ENCODE measurements at regions not wholly inside any gene's neighbourhood (a gene's known extent, or its start where the extent isn't known, plus 50 kb on each side); places are given as distances from the start of the nearest gene placed in this dataset.

- Histone ChIP-seq H3K27me3 (ENCODE audit: insufficient read depth, low read length) (no peaks in the 10 kb centered on the region), H2BK20ac (ENCODE audit: low read depth, low read length, poor library complexity, severe bottlenecking) (no peak overlapping the region), H4K8ac (replicated peaks; ENCODE audit: insufficient read length, low read depth, low read length) (no peak overlapping the region), H3K9ac (ENCODE audit: extremely low read depth, insufficient read length, low read length) (no peak overlapping the region), H3K27ac (ENCODE audit: insufficient read length, low read depth, low read length) (no peak overlapping the region), H2BK12ac (ENCODE audit: insufficient read length, low read depth, low read length) (no peak overlapping the region), H3K14ac (ENCODE audit: insufficient read depth, low read length) (no peak overlapping the region), H3K4ac (ENCODE audit: low read depth, low read length) (no peak overlapping the region), H3K18ac (ENCODE audit: insufficient read length, low read depth, low read length) (no peak overlapping the region), H3K23ac (ENCODE audit: insufficient read length, low read depth, low read length) (no peak overlapping the region), H4K91ac (ENCODE audit: insufficient read length, low read depth, low read length) (no peak overlapping the region), H3K4me2 (ENCODE audit: insufficient read depth, insufficient read length, low read length) (no peak overlapping the region), H2AFZ (ENCODE audit: low read length) (no peak overlapping the region), H2BK120ac (ENCODE audit: low read depth, low read length, poor library complexity, severe bottlenecking) (no peak overlapping the region), H3K4me1 (ENCODE audit: insufficient read depth, low read length) (peaks cover 3% of the 10 kb centered on the region; the same call in 1 of the 2 replicates), H2BK15ac (ENCODE audit: low read depth, low read length) (no peak overlapping the region), H2AK5ac (ENCODE audit: insufficient read length, low read length) (no peak overlapping the region), H3K79me1 (ENCODE audit: insufficient read depth, low read depth, low read length, poor library complexity, severe bottlenecking) (no peaks in the 10 kb centered on the region), H3K9me3 (ENCODE audit: control insufficient read depth, low read depth, low read length) (no peaks in the 10 kb centered on the region), H3K23me2 (ENCODE audit: insufficient read length, low read depth, low read length, poor library complexity, severe bottlenecking) (no peaks in the 10 kb centered on the region), H3T11ph (ENCODE audit: low read length) (no peak overlapping the region), H3K56ac (ENCODE audit: insufficient read length, low read depth, low read length) (no peak overlapping the region), H4K20me1 (ENCODE audit: control insufficient read depth, insufficient read depth, insufficient read length) (no peaks in the 10 kb centered on the region), H4K5ac (ENCODE audit: insufficient read length, low read depth, low read length) (no peak overlapping the region), H2BK5ac (ENCODE audit: insufficient read length, low read length) (no peak overlapping the region), H3K79me2 (ENCODE audit: insufficient read depth, low read length) (no peaks in the 10 kb centered on the region)
- H3K4me3 Mint-ChIP-seq: no peak overlapping the region
- DNase-seq: no peak
- TF ChIP-seq CTCF (conservative IDR thresholded peaks at IDR 0.05): no peak
- peaks cover 13 to 14% of the 10 kb centered on the region in 2 experiments for H3K4me1 Mint-ChIP-seq
- H3K27ac Mint-ChIP-seq: no peak overlapping the region
- WGBS (ENCODE audit: extremely low coverage, insufficient read length, low lambda C conversion rate): no CpG with 5 or more reads among the region's 4 CpGs
- no peaks in the 10 kb centered on the region; a peak in 1 of 5 replicates for H3K9me3 Mint-ChIP-seq
- no peaks in the 10 kb centered on the region for H3K36me3 Mint-ChIP-seq (ENCODE audit: insufficient read depth in 1 of 3, low read depth in 3 of 3)
- H3K27me3 Mint-ChIP-seq (ENCODE audit: low read depth): peaks cover 4% of the 10 kb centered on the region
Observed at GRCh38 chr2:7611750-7612149, 694.5 kb downstream of the RNF144A start.

Data from H9 (cell line).